ENCODE measurements at regions not wholly inside any gene's neighbourhood (a gene's known extent, or its start where the extent isn't known, plus 50 kb on each side); places are given as distances from the start of the nearest gene placed in this dataset.

DNA sequence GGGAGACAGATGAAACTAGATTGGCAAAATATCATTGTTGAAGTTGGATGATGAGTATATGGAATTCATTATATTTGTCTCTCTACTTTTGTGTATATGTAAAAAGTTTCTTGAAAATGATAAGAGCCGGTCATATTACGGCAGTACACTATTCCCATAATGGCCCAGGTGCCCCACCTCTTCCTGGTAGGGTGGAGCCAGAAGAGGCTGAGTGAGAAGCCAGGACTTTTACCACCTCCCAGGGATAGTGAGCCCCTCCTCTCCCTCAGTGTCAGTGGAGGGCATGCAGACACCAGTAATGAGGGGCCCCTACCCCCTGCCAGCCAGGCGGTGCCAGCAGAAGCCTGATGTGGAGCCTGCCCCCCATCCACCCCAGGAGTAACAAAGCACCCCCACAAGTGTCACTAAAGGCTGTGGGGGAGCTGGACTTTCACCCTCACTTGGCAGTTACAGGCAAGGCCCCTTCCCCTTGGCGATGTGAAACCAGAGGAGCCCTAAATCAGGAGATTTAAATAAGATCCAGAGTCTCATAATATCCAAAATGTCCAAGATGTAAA is 198.9 kb upstream of the RBBP8 start:
- no CpG with 5 or more reads among the region's 4 CpGs for WGBS (ENCODE audit: extremely low coverage, insufficient coverage, low lambda C conversion rate)
- no peaks in the 10 kb centered on the region for H3K79me1 ChIP-seq (ENCODE audit: low read length)
- H3K36me3 ChIP-seq (ENCODE audit: control insufficient read depth, insufficient read depth, low read length), result no peaks in the 10 kb centered on the region
- no peak overlapping the region for H3K56ac ChIP-seq (ENCODE audit: low read length)
- H4K5ac ChIP-seq (ENCODE audit: low read length), result no peak overlapping the region
- no peak overlapping the region for H3K23ac ChIP-seq (ENCODE audit: low read length)
- no peak overlapping the region for H4K8ac ChIP-seq (ENCODE audit: low read depth, low read length)
- H3K27ac ChIP-seq (ENCODE audit: low read depth, low read length), result no peak overlapping the region
- no peak overlapping the region for H3K4ac ChIP-seq (ENCODE audit: low read depth, low read length)
- no peak overlapping the region for H2BK5ac ChIP-seq (ENCODE audit: low read length)
- no peak overlapping the region for H3K4me2 ChIP-seq (ENCODE audit: low read length)
- H3K4me1 ChIP-seq (ENCODE audit: control insufficient read depth, low read depth, low read length), result no peaks in the 10 kb centered on the region
- no peak overlapping the region for H3K9ac ChIP-seq (ENCODE audit: low read length)
- H3K79me2 ChIP-seq (ENCODE audit: control insufficient read depth, insufficient read depth, low read length), result no peaks in the 10 kb centered on the region
- H2AK5ac ChIP-seq (ENCODE audit: low read length), result no peak overlapping the region
- H3K4me3 ChIP-seq (ENCODE audit: low read length), result no peak overlapping the region
- no peak for DNase-seq
- no peak overlapping the region for H2BK15ac ChIP-seq (replicated peaks; ENCODE audit: low read depth)
- no peak overlapping the region for H3K18ac ChIP-seq (ENCODE audit: low read length)
- no peak overlapping the region for H2BK120ac ChIP-seq (ENCODE audit: low read depth, low read length)
- H3K27me3 ChIP-seq (ENCODE audit: insufficient read depth, low read length, poor library complexity), result no peaks in the 10 kb centered on the region

DNA sequence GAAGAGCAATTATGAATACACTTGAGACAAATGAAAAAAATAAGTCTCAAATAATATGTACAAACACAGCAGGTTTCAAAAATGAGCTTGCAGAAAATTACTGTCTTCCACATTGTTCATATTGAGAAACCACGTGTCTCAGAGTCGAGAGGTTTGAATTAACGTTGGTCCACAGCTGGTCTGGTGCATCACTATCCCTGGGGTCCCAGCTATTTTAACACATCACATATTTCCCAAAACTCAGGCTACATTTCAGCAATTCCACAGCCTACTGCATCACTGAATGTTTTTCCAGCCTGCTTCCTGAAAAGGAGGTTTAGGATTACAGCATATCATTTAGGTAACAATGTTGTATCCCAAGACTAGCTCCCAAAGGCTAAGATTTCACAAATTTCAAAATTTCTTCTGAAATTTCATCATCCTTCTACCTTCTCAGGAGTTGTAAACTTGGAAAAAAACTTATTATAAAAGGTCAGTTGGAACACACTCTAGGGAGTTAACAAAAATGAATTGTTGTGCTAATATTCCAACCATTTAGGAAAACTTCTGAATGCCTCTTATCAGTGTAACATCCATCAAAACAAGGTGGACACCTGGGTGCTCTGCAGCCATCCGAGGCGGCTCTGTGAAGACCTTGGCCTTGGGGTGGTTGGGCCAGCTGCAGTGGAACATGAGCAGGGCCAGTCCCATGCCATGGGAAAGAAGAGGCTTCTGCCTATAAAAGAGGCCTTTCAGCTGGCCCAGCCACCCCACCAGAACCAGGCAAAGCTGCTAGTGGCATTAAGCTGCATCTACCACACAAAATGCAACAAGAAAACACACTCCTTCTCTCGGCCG is 198.1 kb upstream of the RBBP8 start:
- H4K8ac ChIP-seq (ENCODE audit: low read depth, low read length), result no peak overlapping the region
- H2BK5ac ChIP-seq (ENCODE audit: low read length), result no peak overlapping the region
- no peak overlapping the region for H3K18ac ChIP-seq (ENCODE audit: low read length)
- no peak overlapping the region for H3K4ac ChIP-seq (ENCODE audit: low read depth, low read length)
- WGBS (ENCODE audit: extremely low coverage, insufficient coverage, low lambda C conversion rate), result no CpG with 5 or more reads among the region's 7 CpGs
- no peak overlapping the region for H3K56ac ChIP-seq (ENCODE audit: low read length)
- no peaks in the 10 kb centered on the region for H3K4me1 ChIP-seq (ENCODE audit: control insufficient read depth, low read depth, low read length)
- H3K9ac ChIP-seq (ENCODE audit: low read length), result no peak overlapping the region
- no peak overlapping the region for H3K23ac ChIP-seq (ENCODE audit: low read length)
- no peak overlapping the region for H2AK5ac ChIP-seq (ENCODE audit: low read length)
- no peak overlapping the region for H2BK120ac ChIP-seq (ENCODE audit: low read depth, low read length)
- no peak overlapping the region for H3K27ac ChIP-seq (ENCODE audit: low read depth, low read length)
- no peak for DNase-seq
- no peak overlapping the region for H2BK15ac ChIP-seq (replicated peaks; ENCODE audit: low read depth)
- no peak overlapping the region for H3K4me2 ChIP-seq (ENCODE audit: low read length)
- no peak overlapping the region for H4K5ac ChIP-seq (ENCODE audit: low read length)
- H3K79me1 ChIP-seq (ENCODE audit: low read length), result no peaks in the 10 kb centered on the region
- no peaks in the 10 kb centered on the region for H3K36me3 ChIP-seq (ENCODE audit: control insufficient read depth, insufficient read depth, low read length)
- H3K4me3 ChIP-seq (ENCODE audit: low read length), result no peak overlapping the region
- no peaks in the 10 kb centered on the region for H3K27me3 ChIP-seq (ENCODE audit: insufficient read depth, low read length, poor library complexity)
- no peaks in the 10 kb centered on the region for H3K79me2 ChIP-seq (ENCODE audit: control insufficient read depth, insufficient read depth, low read length)

DNA sequence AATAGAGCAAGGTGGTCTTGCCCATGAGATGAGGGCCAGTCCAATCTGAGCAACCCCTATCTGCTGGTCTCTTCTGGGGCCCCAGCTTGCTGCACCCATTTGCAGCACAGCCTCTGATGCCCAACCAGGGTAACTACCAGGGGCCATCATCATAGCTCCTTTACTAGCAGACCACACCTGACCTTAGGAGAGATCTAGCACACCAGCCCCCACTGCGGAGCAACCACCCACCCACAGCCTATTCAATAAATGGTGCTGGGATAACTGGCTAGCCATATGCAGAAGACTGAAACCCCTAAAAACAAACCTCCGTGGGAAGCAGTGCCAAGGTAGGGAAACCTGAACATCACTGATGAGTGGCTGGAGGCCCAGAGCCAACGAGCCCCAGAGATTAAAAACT is 196.1 kb upstream of the RBBP8 start:
- no peak overlapping the region for H3K27ac ChIP-seq (ENCODE audit: low read depth, low read length)
- no peaks in the 10 kb centered on the region for H3K79me1 ChIP-seq (ENCODE audit: low read length)
- no peak overlapping the region for H4K5ac ChIP-seq (ENCODE audit: low read length)
- DNase-seq, result no peak
- H3K4me3 ChIP-seq (ENCODE audit: low read length), result no peak overlapping the region
- H4K8ac ChIP-seq (ENCODE audit: low read depth, low read length), result no peak overlapping the region
- no peak overlapping the region for H3K4me2 ChIP-seq (ENCODE audit: low read length)
- no peak overlapping the region for H2BK15ac ChIP-seq (replicated peaks; ENCODE audit: low read depth)
- no peaks in the 10 kb centered on the region for H3K27me3 ChIP-seq (ENCODE audit: insufficient read depth, low read length, poor library complexity)
- H2AK5ac ChIP-seq (ENCODE audit: low read length), result no peak overlapping the region
- H3K18ac ChIP-seq (ENCODE audit: low read length), result no peak overlapping the region
- no peak overlapping the region for H2BK120ac ChIP-seq (ENCODE audit: low read depth, low read length)
- no peak overlapping the region for H3K23ac ChIP-seq (ENCODE audit: low read length)
- H3K4ac ChIP-seq (ENCODE audit: low read depth, low read length), result no peak overlapping the region
- no peak overlapping the region for H2BK5ac ChIP-seq (ENCODE audit: low read length)
- no peaks in the 10 kb centered on the region for H3K36me3 ChIP-seq (ENCODE audit: control insufficient read depth, insufficient read depth, low read length)
- WGBS (ENCODE audit: extremely low coverage, insufficient coverage, low lambda C conversion rate), result no CpG with 5 or more reads among the region's 3 CpGs
- no peaks in the 10 kb centered on the region for H3K4me1 ChIP-seq (ENCODE audit: control insufficient read depth, low read depth, low read length)
- H3K56ac ChIP-seq (ENCODE audit: low read length), result no peak overlapping the region
- no peak overlapping the region for H3K9ac ChIP-seq (ENCODE audit: low read length)
- H3K79me2 ChIP-seq (ENCODE audit: control insufficient read depth, insufficient read depth, low read length), result no peaks in the 10 kb centered on the region

DNA sequence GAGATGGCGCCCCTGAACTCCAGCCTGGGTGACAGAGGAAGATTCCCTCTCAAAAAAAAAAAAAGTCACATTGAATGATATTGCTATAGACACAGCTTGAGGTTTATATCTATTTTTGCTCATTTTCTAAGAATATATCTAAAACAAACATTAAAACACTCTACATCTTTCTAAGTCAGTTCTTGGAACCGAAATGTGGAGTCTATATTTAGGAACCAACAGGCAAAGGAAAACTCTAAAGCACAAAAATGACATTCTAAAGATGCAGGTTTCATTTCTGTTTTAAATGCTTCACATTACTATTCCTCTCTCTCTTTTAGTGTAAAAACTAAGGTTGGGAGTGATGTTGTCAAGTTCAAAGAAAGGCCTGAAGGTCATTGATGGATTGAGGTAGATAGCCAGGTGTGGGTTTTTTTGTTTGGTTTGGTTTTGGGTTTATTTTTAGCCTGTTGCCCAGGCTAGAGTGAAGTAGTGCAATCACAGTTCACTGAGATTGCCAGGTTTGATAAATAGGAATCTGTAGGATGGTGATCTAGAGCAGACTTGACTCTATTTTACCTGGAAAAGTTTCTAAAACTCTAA is 194.0 kb upstream of the RBBP8 start:
- H3K23ac ChIP-seq (ENCODE audit: low read length), result no peak overlapping the region
- H3K18ac ChIP-seq (ENCODE audit: low read length), result no peak overlapping the region
- H2BK120ac ChIP-seq (ENCODE audit: low read depth, low read length), result no peak overlapping the region
- H3K79me1 ChIP-seq (ENCODE audit: low read length), result no peaks in the 10 kb centered on the region
- no peak overlapping the region for H3K4ac ChIP-seq (ENCODE audit: low read depth, low read length)
- no peak overlapping the region for H2BK15ac ChIP-seq (replicated peaks; ENCODE audit: low read depth)
- no peak overlapping the region for H3K4me3 ChIP-seq (ENCODE audit: low read length)
- H3K27ac ChIP-seq (ENCODE audit: low read depth, low read length), result no peak overlapping the region
- H3K4me1 ChIP-seq (ENCODE audit: control insufficient read depth, low read depth, low read length), result no peaks in the 10 kb centered on the region
- WGBS (ENCODE audit: extremely low coverage, insufficient coverage, low lambda C conversion rate), result no CpG with 5 or more reads among the region's 2 CpGs
- H3K56ac ChIP-seq (ENCODE audit: low read length), result no peak overlapping the region
- no peak overlapping the region for H4K8ac ChIP-seq (ENCODE audit: low read depth, low read length)
- no peak for DNase-seq
- no peak overlapping the region for H2BK5ac ChIP-seq (ENCODE audit: low read length)
- H3K79me2 ChIP-seq (ENCODE audit: control insufficient read depth, insufficient read depth, low read length), result no peaks in the 10 kb centered on the region
- H3K36me3 ChIP-seq (ENCODE audit: control insufficient read depth, insufficient read depth, low read length), result no peaks in the 10 kb centered on the region
- H3K27me3 ChIP-seq (ENCODE audit: insufficient read depth, low read length, poor library complexity), result no peaks in the 10 kb centered on the region
- no peak overlapping the region for H3K9ac ChIP-seq (ENCODE audit: low read length)
- H4K5ac ChIP-seq (ENCODE audit: low read length), result no peak overlapping the region
- no peak overlapping the region for H3K4me2 ChIP-seq (ENCODE audit: low read length)
- no peak overlapping the region for H2AK5ac ChIP-seq (ENCODE audit: low read length)

DNA sequence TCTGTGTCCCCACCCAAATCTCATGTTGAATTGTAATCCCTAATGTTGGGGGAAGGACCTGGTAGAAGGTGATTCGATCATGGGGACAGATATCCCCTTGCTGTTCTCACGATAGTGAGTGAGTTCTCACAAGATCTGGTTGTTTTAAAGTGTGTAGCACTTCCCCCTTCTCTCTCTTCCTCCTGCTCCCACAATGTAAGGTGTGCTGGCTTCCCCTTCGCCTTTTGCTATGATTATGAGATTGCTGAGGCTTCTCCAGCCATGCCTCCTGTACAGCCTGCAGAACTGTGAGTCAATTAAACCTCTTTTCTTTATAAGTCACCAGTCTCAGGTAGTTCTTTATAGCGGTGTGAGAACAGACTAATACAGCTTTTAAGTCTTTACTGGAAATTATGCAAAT is 193.3 kb upstream of the RBBP8 start:
- Histone ChIP-seq H3K4me2 (ENCODE audit: low read length) (no peak overlapping the region), H3K18ac (ENCODE audit: low read length) (no peak overlapping the region), H3K27ac (ENCODE audit: low read depth, low read length) (no peak overlapping the region), H3K4me1 (ENCODE audit: control insufficient read depth, low read depth, low read length) (no peaks in the 10 kb centered on the region), H3K79me1 (ENCODE audit: low read length) (no peaks in the 10 kb centered on the region), H2BK5ac (ENCODE audit: low read length) (no peak overlapping the region), H3K9ac (ENCODE audit: low read length) (no peak overlapping the region), H4K5ac (ENCODE audit: low read length) (no peak overlapping the region), H3K4me3 (ENCODE audit: low read length) (no peak overlapping the region), H2BK120ac (ENCODE audit: low read depth, low read length) (no peak overlapping the region), H3K56ac (ENCODE audit: low read length) (no peak overlapping the region), H4K8ac (ENCODE audit: low read depth, low read length) (no peak overlapping the region), H2AK5ac (ENCODE audit: low read length) (no peak overlapping the region), H2BK15ac (replicated peaks; ENCODE audit: low read depth) (no peak overlapping the region), H3K79me2 (ENCODE audit: control insufficient read depth, insufficient read depth, low read length) (no peaks in the 10 kb centered on the region), H3K4ac (ENCODE audit: low read depth, low read length) (no peak overlapping the region), H3K23ac (ENCODE audit: low read length) (no peak overlapping the region), H3K36me3 (ENCODE audit: control insufficient read depth, insufficient read depth, low read length) (no peaks in the 10 kb centered on the region), H3K27me3 (ENCODE audit: insufficient read depth, low read length, poor library complexity) (no peaks in the 10 kb centered on the region)
- no peak for DNase-seq
- WGBS (ENCODE audit: extremely low coverage, insufficient coverage, low lambda C conversion rate), result no CpG with 5 or more reads among the region's 4 CpGs

Data from mesendoderm (in vitro differentiated cells).